Naive thymus-derived CD8-positive, alpha-beta T cell (primary cell): ENCODE measurements at regions not wholly inside any gene's neighbourhood (a gene's known extent, or its start where the extent isn't known, plus 50 kb on each side); places are given as distances from the start of the nearest gene placed in this dataset.

Experiments
- ATAC-seq, 2 donors: fragments of 150-1000 bp; cut with Tn5 transposase in 1 of 2; sonication (Bioruptor Pico), chemical (Tn5 transposase) in 1 of 2; 1 replicate in 1 of 2; 2 replicates in 1 of 2; pipeline ENCODE4 v1.10.0; 2021; ENCODE audit warnings: mild to moderate bottlenecking in 2 of 2, moderate library complexity in 2 of 2
- POLR2A ChIA-PET: fragments of 350-600 bp; sonication (Branson Sonifier 250); formaldehyde crosslinking; loops from one replicate; lab custom pipeline; 2021; ENCODE audit warnings: antibody characterized with exemption; lab: Charles Lee
- DNase-seq, 10 donors: peaks; one replicate each; pipeline versions ENCODE4 v3.0.0 to v3.0.0-alpha.2; 2020 to 2022
- H3K27ac Mint-ChIP-seq, 10 donors: one replicate each; pipeline ENCODE4 v1.8.0; 2020 to 2022; ENCODE audit warnings: mild to moderate bottlenecking in 10 of 10, mixed read lengths in 10 of 10, moderate library complexity in 4 of 10, inconsistent platforms in 1 of 10
- H3K27me3 Mint-ChIP-seq, 5 donors: one replicate each; pipeline ENCODE4 v1.8.0; 2021 to 2022; ENCODE audit warnings: mixed read lengths in 5 of 5
- H3K36me3 Mint-ChIP-seq, 3 donors: one replicate each; pipeline ENCODE4 v1.8.0; 2020 to 2022; ENCODE audit warnings: mixed read lengths in 3 of 3, mild to moderate bottlenecking in 2 of 3, inconsistent platforms in 1 of 3
- H3K4me1 Mint-ChIP-seq, 4 donors: one replicate each; pipeline ENCODE4 v1.8.0; 2021 to 2022; ENCODE audit warnings: mixed read lengths in 4 of 4
- H3K4me3 Mint-ChIP-seq, 10 donors: one replicate each; pipeline ENCODE4 v1.8.0; 2020 to 2022; ENCODE audit warnings: mild to moderate bottlenecking in 10 of 10, mixed read lengths in 10 of 10, moderate library complexity in 6 of 10, inconsistent platforms in 1 of 10
- H3K9me3 Mint-ChIP-seq, 9 donors: one replicate each; pipeline ENCODE4 v1.8.0; 2020 to 2022; ENCODE audit warnings: mixed read lengths in 9 of 9, mild to moderate bottlenecking in 3 of 9, inconsistent platforms in 1 of 9, moderate library complexity in 1 of 9

GRCh38 chr6:102686461-102686860 is 1293.0 kb downstream of the GRIK2 start:
- H3K27ac Mint-ChIP-seq = no peak overlapping the region
- H3K36me3 Mint-ChIP-seq = no peaks in the 10 kb centered on the region
- DNase-seq (no peak), ATAC-seq (no peak)
- H3K4me1 Mint-ChIP-seq = no peaks in the 10 kb centered on the region
- H3K27me3 Mint-ChIP-seq = no peaks in the 10 kb centered on the region
- POLR2A ChIA-PET = no interaction called here
- H3K4me3 Mint-ChIP-seq = no peak overlapping the region
- H3K9me3 Mint-ChIP-seq = peaks cover 0 to 14% (median 2%) of the 10 kb centered on the region in 9 donors

GRCh38 chr6:102680413-102680812 is 1286.9 kb downstream of the GRIK2 start:
- Mint-ChIP-seq H3K27me3 (no peaks in the 10 kb centered on the region), H3K36me3 (no peaks in the 10 kb centered on the region), H3K4me1 (no peaks in the 10 kb centered on the region), H3K27ac (no peak overlapping the region), H3K9me3 (peaks cover 0 to 9% (median 0%) of the 10 kb centered on the region in 9 donors), H3K4me3 (no peak overlapping the region)
- POLR2A ChIA-PET = no interaction called here
- no peak for ATAC-seq
- no peak for DNase-seq

GRCh38 chr6:102679865-102680264 is 1286.4 kb downstream of the GRIK2 start:
- ATAC-seq (no peak), DNase-seq (no peak)
- no peaks in the 10 kb centered on the region for H3K36me3 Mint-ChIP-seq
- POLR2A ChIA-PET = no interaction called here
- H3K27ac Mint-ChIP-seq = no peak overlapping the region
- H3K4me3 Mint-ChIP-seq = no peak overlapping the region
- H3K4me1 Mint-ChIP-seq = no peaks in the 10 kb centered on the region
- no peaks in the 10 kb centered on the region for H3K27me3 Mint-ChIP-seq
- H3K9me3 Mint-ChIP-seq = peaks cover 0 to 9% (median 0%) of the 10 kb centered on the region in 9 donors

GRCh38 chr6:102677225-102677624 is 1283.7 kb downstream of the GRIK2 start:
- POLR2A ChIA-PET = no interaction called here
- no peak overlapping the region for H3K4me3 Mint-ChIP-seq
- no peaks in the 10 kb centered on the region for H3K4me1 Mint-ChIP-seq
- H3K9me3 Mint-ChIP-seq = peaks cover 0 to 5% (median 0%) of the 10 kb centered on the region in 9 donors
- H3K27ac Mint-ChIP-seq = no peak overlapping the region
- no peak for ATAC-seq
- H3K36me3 Mint-ChIP-seq = no peaks in the 10 kb centered on the region
- H3K27me3 Mint-ChIP-seq = no peaks in the 10 kb centered on the region
- no peak for DNase-seq

GRCh38 chr6:102670735-102671134 is 1277.2 kb downstream of the GRIK2 start:
- Mint-ChIP-seq H3K27me3 (no peaks in the 10 kb centered on the region), H3K9me3 (peaks cover 0 to 9% (median 2%) of the 10 kb centered on the region in 9 donors), H3K4me3 (no peak overlapping the region), H3K27ac (no peak overlapping the region), H3K4me1 (no peaks in the 10 kb centered on the region), H3K36me3 (no peaks in the 10 kb centered on the region)
- POLR2A ChIA-PET = no interaction called here
- DNase-seq = no peak
- ATAC-seq = no peak

GRCh38 chr6:102662851-102663250 is 1269.3 kb downstream of the GRIK2 start:
- H3K9me3 Mint-ChIP-seq = peaks cover 0 to 9% (median 5%) of the 10 kb centered on the region in 9 donors
- no peak overlapping the region for H3K27ac Mint-ChIP-seq
- no peaks in the 10 kb centered on the region for H3K27me3 Mint-ChIP-seq
- no peak for DNase-seq
- H3K4me3 Mint-ChIP-seq = no peak overlapping the region
- no peak for ATAC-seq
- no peaks in the 10 kb centered on the region for H3K36me3 Mint-ChIP-seq
- POLR2A ChIA-PET = no interaction called here
- H3K4me1 Mint-ChIP-seq = no peaks in the 10 kb centered on the region

- ATAC-seq = no peak
- Mint-ChIP-seq H3K36me3 (no peaks in the 10 kb centered on the region), H3K9me3 (peaks cover 0 to 19% (median 6%) of the 10 kb centered on the region in 9 donors), H3K27me3 (no peaks in the 10 kb centered on the region), H3K4me3 (no peak overlapping the region), H3K27ac (no peak overlapping the region), H3K4me1 (no peaks in the 10 kb centered on the region)
- DNase-seq = no peak
- POLR2A ChIA-PET = no interaction called here
Measured at GRCh38 chr6:102660303-102660702, 1266.8 kb downstream of the GRIK2 start.

GRCh38 chr6:102655823-102656222 is 1262.3 kb downstream of the GRIK2 start:
- ATAC-seq = no peak
- H3K9me3 Mint-ChIP-seq = peaks cover 0 to 17% (median 6%) of the 10 kb centered on the region in 9 donors
- DNase-seq = no peak
- no peaks in the 10 kb centered on the region for H3K27me3 Mint-ChIP-seq
- H3K4me1 Mint-ChIP-seq = no peaks in the 10 kb centered on the region
- no peak overlapping the region for H3K4me3 Mint-ChIP-seq
- no peaks in the 10 kb centered on the region for H3K36me3 Mint-ChIP-seq
- POLR2A ChIA-PET = no interaction called here
- no peak overlapping the region for H3K27ac Mint-ChIP-seq

- ATAC-seq = no peak
- Mint-ChIP-seq H3K27ac (no peak overlapping the region), H3K4me3 (no peak overlapping the region), H3K9me3 (peaks cover 0 to 24% (median 7%) of the 10 kb centered on the region in 9 donors), H3K4me1 (no peaks in the 10 kb centered on the region), H3K36me3 (no peaks in the 10 kb centered on the region), H3K27me3 (no peaks in the 10 kb centered on the region)
- no peak for DNase-seq
- POLR2A ChIA-PET = no interaction called here
Measured at GRCh38 chr6:102641426-102641825, 1247.9 kb downstream of the GRIK2 start.

GRCh38 chr6:102631921-102632320 is 1238.4 kb downstream of the GRIK2 start:
- no peak for ATAC-seq
- H3K27me3 Mint-ChIP-seq = no peaks in the 10 kb centered on the region
- H3K9me3 Mint-ChIP-seq = peaks cover 0 to 28% (median 0%) of the 10 kb centered on the region in 9 donors
- POLR2A ChIA-PET = no interaction called here
- no peak overlapping the region for H3K27ac Mint-ChIP-seq
- H3K36me3 Mint-ChIP-seq = no peaks in the 10 kb centered on the region
- H3K4me3 Mint-ChIP-seq = no peak overlapping the region
- DNase-seq = no peak
- H3K4me1 Mint-ChIP-seq = no peaks in the 10 kb centered on the region

- Mint-ChIP-seq H3K4me3 (no peak overlapping the region), H3K27me3 (no peaks in the 10 kb centered on the region), H3K27ac (no peak overlapping the region), H3K9me3 (peaks cover 0 to 15% (median 3%) of the 10 kb centered on the region in 9 donors), H3K36me3 (no peaks in the 10 kb centered on the region), H3K4me1 (no peaks in the 10 kb centered on the region)
- no peak for ATAC-seq
- DNase-seq = no peak
- POLR2A ChIA-PET = no interaction called here
Measured at GRCh38 chr6:102623201-102623600, 1229.7 kb downstream of the GRIK2 start.

GRCh38 chr6:102619585-102619984 is 1226.1 kb downstream of the GRIK2 start:
- POLR2A ChIA-PET = no interaction called here
- peaks cover 0 to 8% (median 4%) of the 10 kb centered on the region in 9 donors for H3K9me3 Mint-ChIP-seq
- no peaks in the 10 kb centered on the region for H3K4me1 Mint-ChIP-seq
- H3K4me3 Mint-ChIP-seq = no peak overlapping the region
- H3K36me3 Mint-ChIP-seq = no peaks in the 10 kb centered on the region
- DNase-seq = no peak
- H3K27me3 Mint-ChIP-seq = no peaks in the 10 kb centered on the region
- no peak overlapping the region for H3K27ac Mint-ChIP-seq
- no peak for ATAC-seq

- POLR2A ChIA-PET = no interaction called here
- H3K4me3 Mint-ChIP-seq = no peak overlapping the region
- peaks cover 0 to 4% (median 0%) of the 10 kb centered on the region in 9 donors for H3K9me3 Mint-ChIP-seq
- no peak for DNase-seq
- no peaks in the 10 kb centered on the region for H3K27me3 Mint-ChIP-seq
- H3K36me3 Mint-ChIP-seq = no peaks in the 10 kb centered on the region
- no peaks in the 10 kb centered on the region for H3K4me1 Mint-ChIP-seq
- ATAC-seq = no peak
- no peak overlapping the region for H3K27ac Mint-ChIP-seq
Measured at GRCh38 chr6:102582569-102582968, 1189.1 kb downstream of the GRIK2 start.

- no peaks in the 10 kb centered on the region for H3K4me1 Mint-ChIP-seq
- H3K4me3 Mint-ChIP-seq = no peak overlapping the region
- ATAC-seq (peak in 1 of 2 donors; percentile 5), DNase-seq (peak in 1 of 10 donors; percentile 52)
- no peak overlapping the region for H3K27ac Mint-ChIP-seq
- no peaks in the 10 kb centered on the region for H3K36me3 Mint-ChIP-seq
- peaks cover 0 to 4% (median 0%) of the 10 kb centered on the region in 9 donors for H3K9me3 Mint-ChIP-seq
- no peaks in the 10 kb centered on the region for H3K27me3 Mint-ChIP-seq
- POLR2A ChIA-PET = no interaction called here
Measured at GRCh38 chr6:102581378-102582124, 1188.0 kb downstream of the GRIK2 start.
